ENCODE measurements at regions not wholly inside any gene's neighbourhood (a gene's known extent, or its start where the extent isn't known, plus 50 kb on each side); places are given as distances from the start of the nearest gene placed in this dataset.

DNA sequence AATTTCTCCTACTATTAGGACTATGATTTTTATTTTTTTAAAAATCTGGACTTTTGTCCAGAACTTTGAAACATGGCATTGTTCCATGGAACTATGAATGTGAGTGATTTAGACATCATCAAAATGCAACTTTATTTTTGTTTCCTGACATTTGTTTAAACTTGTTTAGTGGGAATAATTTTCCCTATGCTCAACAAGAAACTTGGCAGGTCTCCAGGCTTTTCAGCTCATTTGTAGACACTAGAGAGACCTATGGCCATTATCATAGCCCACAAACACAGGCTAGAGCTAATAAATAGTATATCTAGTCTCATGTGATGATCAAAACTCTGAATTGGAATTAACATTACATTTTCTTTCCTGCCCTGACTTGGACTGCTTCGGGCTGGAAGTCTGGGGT, 145.1 kb upstream of the CELF4 start:
- no peak for DNase-seq (ENCODE audit: low spot score in 2 of 2)
- ATAC-seq: no peak
- Mint-ChIP-seq H3K4me3 (no peak overlapping the region), H3K4me1 (no peaks in the 10 kb centered on the region), H3K36me3 (no peaks in the 10 kb centered on the region), H3K27ac (no peak overlapping the region), H3K9me3 (peaks cover 4% of the 10 kb centered on the region)

DNA sequence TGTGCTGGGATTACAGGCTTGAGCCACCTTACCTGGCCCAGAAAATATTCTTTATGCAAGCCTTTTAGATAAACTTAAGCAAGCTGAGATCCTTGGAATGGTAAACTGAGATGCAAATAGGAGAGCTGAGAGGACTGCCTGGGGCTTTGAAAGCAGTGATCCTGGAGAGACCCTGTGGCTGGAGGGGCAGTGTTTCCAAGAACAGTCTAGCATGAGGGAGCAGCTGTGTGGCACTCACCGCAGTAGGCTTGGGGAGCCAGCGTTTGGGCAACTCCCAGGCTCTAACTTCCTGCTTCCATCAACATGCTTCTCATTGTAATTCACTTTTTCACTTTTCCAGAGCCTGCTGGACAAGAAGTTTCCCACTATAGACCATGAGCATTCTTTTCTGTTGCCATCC, 144.1 kb upstream of the CELF4 start:
- DNase-seq (ENCODE audit: low spot score in 2 of 2) (no peak), ATAC-seq (no peak)
- H3K36me3 Mint-ChIP-seq: no peaks in the 10 kb centered on the region
- H3K4me3 Mint-ChIP-seq: no peak overlapping the region
- no peak overlapping the region for H3K27ac Mint-ChIP-seq
- H3K9me3 Mint-ChIP-seq: no peaks in the 10 kb centered on the region
- no peaks in the 10 kb centered on the region for H3K4me1 Mint-ChIP-seq

DNA sequence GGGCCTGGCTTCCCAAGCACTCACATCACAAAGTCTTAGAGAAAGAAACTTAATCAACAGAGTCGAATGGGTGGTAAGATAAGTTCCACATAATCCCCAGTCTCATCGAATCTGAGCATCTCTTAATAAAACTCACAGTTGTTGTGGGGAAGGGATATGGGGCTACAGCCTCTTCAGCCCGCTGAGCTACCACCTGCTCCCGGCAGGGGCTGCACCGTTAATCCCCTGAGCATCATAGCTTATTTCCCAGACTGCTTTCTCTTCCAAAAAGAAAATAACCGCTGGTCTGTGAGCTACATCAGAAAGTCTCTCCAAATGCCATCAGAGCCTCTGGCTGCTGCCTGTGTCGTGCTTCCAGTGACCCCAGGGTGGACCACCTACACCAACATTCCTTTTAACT, 139.4 kb upstream of the CELF4 start:
- Mint-ChIP-seq H3K4me3 (no peak overlapping the region), H3K4me1 (no peaks in the 10 kb centered on the region), H3K27ac (no peak overlapping the region), H3K36me3 (no peaks in the 10 kb centered on the region), H3K9me3 (peaks cover 4% of the 10 kb centered on the region)
- DNase-seq (ENCODE audit: low spot score in 2 of 2): no peak
- ATAC-seq: no peak

DNA sequence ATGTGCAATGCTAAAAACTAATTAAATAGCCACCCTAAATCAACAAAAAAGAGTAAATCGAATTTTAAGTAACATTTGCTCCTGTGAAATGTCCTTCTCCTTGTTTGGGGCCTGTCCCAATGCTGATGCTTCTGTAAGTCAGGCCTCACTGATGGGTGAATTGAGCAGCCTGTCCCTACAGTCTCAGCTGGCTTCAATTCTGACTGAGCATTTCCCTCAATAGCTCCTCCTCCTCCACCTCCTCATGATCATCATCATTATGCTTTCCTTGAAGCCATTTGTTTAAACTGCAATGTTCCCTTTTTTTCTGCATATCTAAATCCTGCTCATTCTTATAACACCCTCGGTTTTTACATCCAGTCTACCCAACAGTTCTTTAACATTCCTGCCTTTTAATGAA, 137.2 kb upstream of the CELF4 start:
- no peaks in the 10 kb centered on the region for H3K36me3 Mint-ChIP-seq
- DNase-seq (ENCODE audit: low spot score in 2 of 2): no peak
- H3K27ac Mint-ChIP-seq: no peak overlapping the region
- no peaks in the 10 kb centered on the region for H3K4me1 Mint-ChIP-seq
- ATAC-seq: no peak
- H3K4me3 Mint-ChIP-seq: no peak overlapping the region
- H3K9me3 Mint-ChIP-seq: peaks cover 6% of the 10 kb centered on the region

DNA sequence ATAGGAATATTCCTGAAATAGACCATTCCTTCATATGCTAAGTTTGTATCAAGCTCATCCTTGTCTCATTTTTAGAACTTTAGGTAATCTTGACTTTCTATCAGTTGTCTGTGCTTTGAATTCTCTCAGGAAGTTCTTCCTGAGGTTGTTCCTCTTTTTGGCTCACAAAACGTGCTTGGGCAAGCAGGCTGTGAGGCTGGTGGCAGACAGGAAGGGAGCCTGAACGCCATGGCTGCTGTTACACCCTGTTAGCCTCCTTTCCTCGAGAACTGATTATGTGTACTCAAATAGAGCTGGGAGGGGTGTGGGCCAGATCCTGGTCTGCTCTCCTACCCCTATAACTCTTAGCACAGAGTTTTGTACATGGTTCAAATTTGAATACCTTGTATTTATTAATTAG, 136.4 kb upstream of the CELF4 start:
- Mint-ChIP-seq H3K36me3 (no peaks in the 10 kb centered on the region), H3K4me1 (no peaks in the 10 kb centered on the region), H3K4me3 (no peak overlapping the region), H3K27ac (no peak overlapping the region), H3K9me3 (peaks cover 6% of the 10 kb centered on the region)
- ATAC-seq (no peak), DNase-seq (ENCODE audit: low spot score in 2 of 2) (no peak)

DNA sequence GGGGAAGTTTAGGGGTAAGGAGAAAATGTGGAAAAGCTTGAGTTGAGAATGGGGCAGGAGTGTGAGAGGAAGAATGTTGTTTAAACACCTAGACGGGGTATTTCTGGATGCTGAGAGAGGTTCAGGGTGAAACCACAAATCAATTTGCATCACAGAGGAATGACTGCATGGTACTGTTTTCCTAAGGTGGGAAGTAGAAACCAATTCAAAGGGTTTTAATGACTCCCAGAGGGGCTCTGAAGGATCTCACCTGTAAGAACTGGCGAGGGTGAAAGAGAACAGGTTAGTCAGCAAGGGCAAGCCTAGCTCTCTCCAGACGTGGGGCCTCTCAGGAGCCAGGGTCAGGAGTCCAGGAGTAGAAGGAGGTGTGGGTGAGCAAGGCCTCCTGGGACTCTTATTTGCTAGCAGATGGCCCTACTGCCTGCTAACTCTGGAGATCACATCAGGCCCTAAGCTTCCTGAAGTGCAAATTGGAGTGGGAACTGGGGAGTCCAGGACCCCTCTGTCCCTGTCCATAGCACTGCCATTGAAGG, 133.0 kb upstream of the CELF4 start:
- no peak overlapping the region for H3K4me3 Mint-ChIP-seq
- peaks cover 5% of the 10 kb centered on the region for H3K9me3 Mint-ChIP-seq
- H3K4me1 Mint-ChIP-seq: no peaks in the 10 kb centered on the region
- no peak overlapping the region for H3K27ac Mint-ChIP-seq
- H3K36me3 Mint-ChIP-seq: no peaks in the 10 kb centered on the region
- DNase-seq (ENCODE audit: low spot score in 2 of 2): no peak
- peak; percentile 42 for ATAC-seq

DNA sequence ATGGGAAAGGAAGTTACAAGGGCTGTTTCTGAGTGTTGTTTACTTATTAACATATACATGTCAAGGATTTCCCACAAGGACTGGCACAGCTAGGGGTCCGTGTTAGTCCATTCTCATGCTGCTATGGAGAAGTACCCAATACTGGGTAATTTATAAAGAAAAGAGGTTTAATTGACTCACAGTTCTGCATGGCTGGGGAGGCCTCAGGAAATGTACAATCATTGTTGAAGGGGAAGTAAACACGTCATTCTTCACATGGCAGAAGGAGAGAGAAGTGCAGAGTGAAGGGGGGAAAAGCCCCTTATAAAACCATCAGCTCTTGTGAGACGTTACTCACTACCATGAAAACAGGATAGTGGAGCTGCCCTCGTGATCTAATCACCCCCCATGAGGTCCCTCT, 128.9 kb upstream of the CELF4 start:
- Mint-ChIP-seq H3K36me3 (no peaks in the 10 kb centered on the region), H3K4me3 (no peak overlapping the region), H3K27ac (no peak overlapping the region), H3K9me3 (peaks cover 5% of the 10 kb centered on the region), H3K4me1 (no peaks in the 10 kb centered on the region)
- ATAC-seq: no peak
- DNase-seq (ENCODE audit: low spot score in 2 of 2): no peak

DNA sequence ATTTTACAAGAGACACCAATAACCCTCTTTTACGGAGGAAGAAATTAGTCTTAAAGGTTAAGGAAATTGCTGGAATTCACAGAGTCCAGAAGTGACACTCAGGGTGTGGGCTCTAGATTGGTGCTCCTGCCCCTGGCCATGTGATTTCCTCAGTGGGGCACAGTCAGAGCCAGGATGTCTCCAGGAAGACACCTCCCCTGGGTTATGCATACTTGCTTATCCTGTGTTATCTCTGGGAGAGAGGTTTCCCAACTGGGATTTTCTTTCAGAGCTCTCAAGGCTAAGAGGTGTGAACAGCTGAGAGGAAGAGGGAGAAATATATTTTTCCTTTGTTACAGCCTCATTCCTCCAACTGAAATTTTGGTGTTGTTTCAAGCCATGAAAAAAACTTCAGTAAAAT, 125.6 kb upstream of the CELF4 start:
- H3K4me3 Mint-ChIP-seq: no peak overlapping the region
- DNase-seq (ENCODE audit: low spot score in 2 of 2): no peak
- H3K9me3 Mint-ChIP-seq: peaks cover 18% of the 10 kb centered on the region
- no peak overlapping the region for H3K27ac Mint-ChIP-seq
- no peak for ATAC-seq
- H3K4me1 Mint-ChIP-seq: no peaks in the 10 kb centered on the region
- H3K36me3 Mint-ChIP-seq: no peaks in the 10 kb centered on the region

DNA sequence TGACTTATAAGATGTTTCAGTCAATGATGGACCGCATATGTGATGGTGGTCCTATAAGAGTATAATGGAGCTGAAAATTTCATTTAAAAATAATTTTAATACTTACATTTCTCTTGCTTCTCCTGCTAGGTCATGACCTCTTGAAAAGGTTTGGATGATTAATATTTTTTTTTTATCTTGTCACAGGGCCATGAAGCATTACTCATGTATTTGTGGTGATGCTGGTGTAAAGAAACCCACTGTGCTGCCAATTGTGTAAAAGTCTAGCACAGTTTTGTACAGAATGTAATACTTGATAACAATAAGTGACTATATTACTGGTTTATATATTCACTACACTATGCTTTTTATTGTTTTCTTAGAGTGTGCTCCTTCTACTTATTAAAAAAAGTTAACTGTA, 124.2 kb upstream of the CELF4 start:
- no peak overlapping the region for H3K4me3 Mint-ChIP-seq
- H3K27ac Mint-ChIP-seq: no peak overlapping the region
- H3K36me3 Mint-ChIP-seq: no peaks in the 10 kb centered on the region
- H3K9me3 Mint-ChIP-seq: peaks cover 18% of the 10 kb centered on the region
- H3K4me1 Mint-ChIP-seq: no peaks in the 10 kb centered on the region
- no peak for DNase-seq (ENCODE audit: low spot score in 2 of 2)
- no peak for ATAC-seq

DNA sequence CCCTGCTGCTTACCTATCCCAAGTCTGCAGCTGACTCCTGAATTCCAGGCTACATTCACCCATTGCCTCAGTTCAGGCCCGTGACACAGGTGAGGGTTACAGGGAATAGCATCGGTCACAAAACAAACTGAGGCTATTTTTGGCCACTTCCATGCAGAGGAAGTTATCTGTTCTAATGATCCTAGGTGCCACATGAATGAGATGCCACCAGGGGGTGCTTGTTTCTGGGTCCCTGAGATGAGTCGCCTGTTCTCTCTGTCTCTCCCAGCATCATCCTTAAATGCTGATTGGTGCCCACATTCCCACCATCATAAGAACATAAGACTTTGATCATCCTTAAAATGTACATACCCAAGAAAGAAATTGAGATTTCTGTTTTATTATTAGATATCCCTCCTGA, 119.0 kb upstream of the CELF4 start:
- Mint-ChIP-seq H3K4me3 (no peak overlapping the region), H3K4me1 (no peaks in the 10 kb centered on the region), H3K9me3 (peaks cover 18% of the 10 kb centered on the region), H3K27ac (no peak overlapping the region), H3K36me3 (no peaks in the 10 kb centered on the region)
- DNase-seq (ENCODE audit: low spot score in 2 of 2): no peak
- no peak for ATAC-seq

DNA sequence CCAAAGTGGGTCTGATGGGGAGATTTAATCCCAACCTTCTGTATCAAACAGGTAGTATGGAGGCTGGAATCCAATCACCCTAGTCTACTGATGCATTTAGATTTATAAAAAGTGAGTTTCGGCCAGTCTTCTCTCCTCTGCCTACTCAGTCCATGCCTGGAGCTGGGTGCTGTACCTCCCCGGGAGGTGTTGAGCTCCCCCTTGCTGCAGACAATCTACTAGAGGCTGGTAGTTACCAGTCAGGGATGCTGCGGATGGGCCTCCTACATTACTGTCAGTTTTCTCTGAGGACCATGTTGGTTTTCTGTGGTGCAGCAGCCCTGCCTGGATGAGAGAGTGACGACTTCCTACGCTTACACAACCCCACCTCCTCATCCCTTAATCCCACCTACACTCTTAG, 118.6 kb upstream of the CELF4 start:
- no peak for DNase-seq (ENCODE audit: low spot score in 2 of 2)
- Mint-ChIP-seq H3K27ac (no peak overlapping the region), H3K4me1 (no peaks in the 10 kb centered on the region), H3K4me3 (no peak overlapping the region), H3K36me3 (no peaks in the 10 kb centered on the region), H3K9me3 (peaks cover 18% of the 10 kb centered on the region)
- no peak for ATAC-seq

DNA sequence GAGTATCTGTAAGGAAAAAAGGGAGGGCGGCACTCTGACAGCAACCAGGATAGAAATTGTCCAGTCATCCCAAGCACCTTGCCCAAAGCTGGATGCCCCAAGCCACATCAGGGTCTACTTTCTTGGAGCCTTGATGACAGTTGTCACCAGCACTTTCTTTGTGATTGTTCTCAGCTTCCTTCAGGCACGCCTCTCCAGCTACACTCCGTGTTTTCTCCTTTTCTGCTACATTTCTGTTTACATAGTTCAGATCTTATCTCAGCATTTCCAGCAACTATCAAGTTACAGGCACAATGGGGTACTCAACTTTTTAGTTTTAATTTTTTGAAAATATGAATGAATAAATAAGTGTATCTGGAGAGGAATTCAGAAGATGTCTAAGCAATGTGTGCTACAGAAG, 115.3 kb upstream of the CELF4 start:
- H3K36me3 Mint-ChIP-seq: no peaks in the 10 kb centered on the region

DNA sequence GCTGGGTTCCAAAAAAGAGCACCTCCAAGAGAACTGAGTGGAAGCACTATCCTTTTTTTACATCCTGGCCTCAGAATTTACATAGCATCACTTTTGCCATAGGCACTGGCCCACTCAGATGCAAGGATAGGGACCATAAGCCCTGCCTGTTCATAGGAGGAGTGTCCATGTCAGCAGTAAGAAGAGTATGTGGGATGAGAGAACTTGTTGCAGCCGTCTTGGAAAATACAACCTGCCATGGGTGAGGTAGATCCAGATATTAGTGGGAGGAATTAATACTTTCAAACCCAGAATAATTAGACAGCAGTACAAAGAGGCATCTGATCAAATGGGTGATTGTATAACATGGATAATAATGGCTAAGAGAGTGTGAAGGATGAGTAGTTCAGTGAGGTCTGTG, 110.7 kb upstream of the CELF4 start:
- no peaks in the 10 kb centered on the region for H3K4me1 Mint-ChIP-seq
- H3K36me3 Mint-ChIP-seq: no peaks in the 10 kb centered on the region
- no peak overlapping the region for H3K4me3 Mint-ChIP-seq
- DNase-seq (ENCODE audit: low spot score in 2 of 2) (no peak), ATAC-seq (no peak)
- H3K27ac Mint-ChIP-seq: no peak overlapping the region
- peaks cover 1% of the 10 kb centered on the region for H3K9me3 Mint-ChIP-seq

More for the DNA sequence above, 115.3 kb upstream of the CELF4 start:
- H3K27ac Mint-ChIP-seq: no peak overlapping the region
- ATAC-seq (no peak), DNase-seq (ENCODE audit: low spot score in 2 of 2) (no peak)
- H3K4me3 Mint-ChIP-seq: no peak overlapping the region
- H3K4me1 Mint-ChIP-seq: no peaks in the 10 kb centered on the region
- peaks cover 3% of the 10 kb centered on the region for H3K9me3 Mint-ChIP-seq

DNA sequence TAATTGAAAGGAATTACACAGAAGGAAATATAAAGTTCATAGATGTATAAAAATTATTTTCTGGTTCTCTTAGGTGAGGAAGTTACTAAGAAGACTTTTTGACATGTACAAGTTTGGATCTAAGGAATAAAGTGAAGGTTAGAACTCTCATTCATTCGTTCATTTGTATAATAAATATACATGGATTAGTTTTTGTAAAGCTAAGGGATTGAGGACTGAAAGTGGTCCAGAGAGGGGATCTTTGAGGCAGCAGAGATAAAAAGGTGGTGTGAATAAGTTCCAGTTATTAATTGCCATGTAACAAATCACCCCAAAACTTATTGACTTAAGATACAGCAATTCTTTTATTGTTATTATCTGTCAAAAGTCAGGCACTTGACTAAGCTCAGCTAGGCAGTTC, 110.1 kb upstream of the CELF4 start:
- DNase-seq (ENCODE audit: low spot score in 2 of 2): no peak
- Mint-ChIP-seq H3K4me1 (no peaks in the 10 kb centered on the region), H3K9me3 (peaks cover 3% of the 10 kb centered on the region), H3K4me3 (no peak overlapping the region), H3K27ac (no peak overlapping the region), H3K36me3 (no peaks in the 10 kb centered on the region)
- no peak for ATAC-seq

DNA sequence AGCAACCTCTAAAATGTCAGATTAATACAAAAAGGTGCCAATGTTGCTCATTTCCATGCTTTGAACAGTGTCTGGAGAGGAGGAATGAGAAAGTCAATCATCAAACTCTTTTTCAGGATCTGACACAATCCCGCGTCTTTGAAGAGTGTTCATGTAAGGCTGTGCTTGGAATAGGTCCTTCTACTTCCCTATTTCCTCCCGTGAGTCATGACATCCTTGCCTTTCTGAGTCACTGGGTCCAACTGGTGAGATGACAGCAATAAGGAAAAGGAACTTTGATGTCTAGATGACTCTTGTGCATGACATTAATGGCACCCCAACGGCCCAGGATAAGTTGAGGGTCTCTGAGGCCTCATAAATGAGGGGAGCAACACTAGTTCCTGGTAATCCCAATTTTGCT, 109.0 kb upstream of the CELF4 start:
- Mint-ChIP-seq H3K9me3 (peaks cover 6% of the 10 kb centered on the region), H3K36me3 (no peaks in the 10 kb centered on the region), H3K4me3 (no peak overlapping the region), H3K4me1 (no peaks in the 10 kb centered on the region), H3K27ac (no peak overlapping the region)
- ATAC-seq (no peak), DNase-seq (ENCODE audit: low spot score in 2 of 2) (no peak)

DNA sequence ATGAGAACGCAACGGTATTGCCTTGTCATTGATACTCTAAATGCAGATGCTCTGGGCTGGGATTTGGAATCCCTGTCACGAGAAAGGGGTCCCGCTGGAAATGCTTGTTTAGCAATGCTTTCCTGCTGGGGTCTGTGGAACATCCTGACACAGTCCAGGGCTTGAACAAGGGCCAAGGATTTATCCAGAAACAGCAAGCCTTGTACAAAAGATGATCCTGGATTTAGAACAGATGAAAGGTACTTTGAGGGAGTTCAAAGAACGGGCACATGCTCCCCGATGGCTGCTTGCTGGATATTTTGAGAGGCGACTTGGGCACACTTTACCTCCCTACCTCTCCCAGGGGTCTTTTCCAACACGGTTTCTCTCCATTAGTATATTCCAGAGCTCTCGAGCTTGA, 108.1 kb upstream of the CELF4 start:
- Mint-ChIP-seq H3K27ac (no peak overlapping the region), H3K4me1 (no peaks in the 10 kb centered on the region), H3K4me3 (no peak overlapping the region), H3K9me3 (peaks cover 6% of the 10 kb centered on the region), H3K36me3 (no peaks in the 10 kb centered on the region)
- ATAC-seq: no peak
- no peak for DNase-seq (ENCODE audit: low spot score in 2 of 2)

DNA sequence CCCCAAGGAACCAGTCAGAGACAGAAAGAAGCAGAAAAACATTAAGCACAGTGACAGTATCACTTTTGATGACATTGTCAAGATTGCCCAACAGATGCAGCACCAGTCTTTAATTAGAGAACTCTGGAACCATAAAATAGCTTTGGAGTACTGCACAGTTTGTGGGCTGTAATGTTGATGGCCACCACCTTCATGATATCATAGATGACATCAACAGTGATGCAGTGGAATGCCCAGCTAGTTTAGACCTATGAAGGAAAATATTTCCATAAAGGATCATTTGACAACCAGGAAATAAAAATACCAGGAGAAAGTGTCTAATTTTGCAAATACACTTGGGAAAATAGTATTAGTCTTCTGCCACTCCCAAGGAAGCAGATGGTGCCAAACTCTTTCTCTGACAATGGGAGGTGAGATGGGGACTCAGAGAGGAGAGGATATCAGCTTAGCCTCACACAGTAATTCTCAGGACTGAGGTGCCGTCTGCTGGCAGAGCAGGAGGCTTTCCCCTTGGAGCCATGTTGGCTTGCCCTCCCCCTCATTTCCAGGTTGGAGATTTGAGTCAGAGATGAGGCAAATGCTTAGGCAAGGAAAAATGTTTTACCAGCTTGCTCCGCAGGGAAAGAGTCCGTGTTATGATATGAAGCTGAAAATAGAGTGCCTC, 107.5 kb upstream of the CELF4 start:
- ATAC-seq (no peak), DNase-seq (ENCODE audit: low spot score in 2 of 2) (no peak)
- Mint-ChIP-seq H3K27ac (no peak overlapping the region), H3K9me3 (peaks cover 6% of the 10 kb centered on the region), H3K4me1 (no peaks in the 10 kb centered on the region), H3K36me3 (no peaks in the 10 kb centered on the region), H3K4me3 (no peak overlapping the region)

All from stimulated activated effector memory CD8-positive, alpha-beta T cell treated with anti-CD3 and anti-CD28 coated beads, Interleukin-12 subunit alpha, Interleukin-12 subunit beta, amount 100 ng/mL, for 72 hours (primary cell).